HepG2 (cell line): ENCODE measurements at regions not wholly inside any gene's neighbourhood (a gene's known extent, or its start where the extent isn't known, plus 50 kb on each side); places are given as distances from the start of the nearest gene placed in this dataset.
"Not testable (repeated sequence)": the region's sequence is repeated elsewhere in the genome, so short reads cannot be mapped to it uniquely, and the experiment has no call there.

Experiments used
- AGO1 ChIP-seq: fragments of 200-400 bp; formaldehyde crosslinking; IDR thresholded peaks from 2 replicates; pipeline ENCODE4 v1.6.1; 2017; ENCODE audit warnings: mild to moderate bottlenecking, low read depth, low read length, moderate library complexity; ENCODE audit not compliant: poor library complexity, severe bottlenecking
- CC2D1A ChIP-seq: sonication (generic); formaldehyde crosslinking; IDR thresholded peaks from 2 replicates; pipeline ENCODE4 v1.8.1; 2023; ENCODE audit warnings: mild to moderate bottlenecking, missing genetic modification reagents
- CTCF ChIP-seq: sonication (generic); formaldehyde crosslinking; IDR thresholded peaks from 2 replicates; pipeline ENCODE4 v1.5.0; 2020; ENCODE audit warnings: mild to moderate bottlenecking, missing genetic modification reagents, moderate library complexity
- ETV6 ChIP-seq: sonication (generic); formaldehyde crosslinking; conservative IDR thresholded peaks from 2 replicates; pipeline ENCODE4 v1.4.0; 2020; ENCODE audit warnings: missing genetic modification reagents
- MAX ChIP-seq: IDR thresholded peaks from 2 replicates; pipeline ENCODE4 v1.6.1; 2012; ENCODE audit warnings: inconsistent platforms
- POLR2A ChIP-seq, 2 experiments: IDR thresholded peaks; 2 replicates each; pipeline ENCODE4 v1.6.1; 2011; ENCODE audit warnings: low read depth in 2 of 2, low read length in 2 of 2, mild to moderate bottlenecking in 1 of 2, moderate library complexity in 1 of 2; ENCODE audit not compliant: insufficient read depth in 1 of 2
- REST ChIP-seq, 2 experiments: IDR thresholded peaks; 2 replicates each; pipeline ENCODE4 v1.6.1; 2011 to 2012; ENCODE audit warnings: low read length in 2 of 2, borderline replicate concordance in 1 of 2, low read depth in 1 of 2, mild to moderate bottlenecking in 1 of 2, moderate library complexity in 1 of 2
- RXRA ChIP-seq: sonication (generic); formaldehyde crosslinking; IDR thresholded peaks from 2 replicates; pipeline ENCODE4 v1.5.1; 2020; ENCODE audit warnings: missing genetic modification reagents
- ZNF232 ChIP-seq: sonication (generic); formaldehyde crosslinking; IDR thresholded peaks from 2 replicates; pipeline ENCODE4 v1.4.0; 2020; ENCODE audit warnings: missing genetic modification reagents, borderline replicate concordance
- ZNF672 ChIP-seq: sonication (generic); formaldehyde crosslinking; IDR thresholded peaks from 2 replicates; pipeline ENCODE4 v1.8.1; 2022; ENCODE audit warnings: missing genetic modification reagents
- ZNF740 ChIP-seq: sonication (generic); formaldehyde crosslinking; IDR thresholded peaks from 2 replicates; pipeline ENCODE4 v1.4.0; 2020; ENCODE audit warnings: missing genetic modification reagents
- ZXDC ChIP-seq: sonication (generic); formaldehyde crosslinking; IDR thresholded peaks from 2 replicates; pipeline ENCODE4 v1.5.0; 2020; ENCODE audit warnings: mild to moderate bottlenecking, missing genetic modification reagents

- TF ChIP-seq ZXDC (CRISPR knock-in tag); ETV6 (CRISPR knock-in tag); POLR2A (IDR thresholded peaks at IDR 0.05; ENCODE audit: insufficient read depth in 1 of 2, low read depth in 2 of 2, low read length in 2 of 2); AGO1; CTCF (CRISPR knock-in tag); CC2D1A (CRISPR knock-in tag); ZNF740 (CRISPR knock-in tag); MAX; ZNF672; REST (IDR thresholded peaks at IDR 0.05; ENCODE audit: borderline replicate concordance in 1 of 2, low read depth in 1 of 2, low read length in 2 of 2); ZNF232 (CRISPR knock-in tag); RXRA (CRISPR knock-in tag): not testable (repeated sequence)
Measured at GRCh38 chr13:112163691-112164660, 97.0 kb downstream of the SOX1 start.
